EH (cell line): ENCODE measurements at regions not wholly inside any gene's neighbourhood (a gene's known extent, or its start where the extent isn't known, plus 50 kb on each side); places are given as distances from the start of the nearest gene placed in this dataset.
A peak's percentile ranks its signal among the peaks of the same experiment; 100 is the strongest.
"Not testable (repeated sequence)": the region's sequence is repeated elsewhere in the genome, so short reads cannot be mapped to it uniquely, and the experiment has no call there.

Experiments
- DNase-seq: peaks from one replicate; pipeline ENCODE4 v3.0.0-alpha.2; 2015; ENCODE audit warnings: low read depth

- DNase-seq, result peak; percentile 61
Measured at GRCh38 chr6:137309078-137309762, 90.0 kb upstream of the IFNGR1 start.

- no peak for DNase-seq
Measured at GRCh38 chr6:137307163-137307854, 88.1 kb upstream of the IFNGR1 start.

GRCh38 chr6:137305691-137306090 is 86.5 kb upstream of the IFNGR1 start:
- DNase-seq, result no peak

GRCh38 chr6:137304020-137304780 is 85.0 kb upstream of the IFNGR1 start:
- no peak for DNase-seq

GRCh38 chr6:137303441-137303840 is 84.3 kb upstream of the IFNGR1 start:
- no peak for DNase-seq

- DNase-seq, result no peak
Measured at GRCh38 chr6:137299681-137300080, 80.5 kb upstream of the IFNGR1 start.

GRCh38 chr6:137297887-137298286 is 78.7 kb upstream of the IFNGR1 start:
- DNase-seq, result peak; percentile 29

GRCh38 chr6:137292326-137292725 is 73.1 kb upstream of the IFNGR1 start:
- not testable (repeated sequence) for DNase-seq

GRCh38 chr6:137291441-137291840 is 72.3 kb upstream of the IFNGR1 start:
- DNase-seq, result peak; percentile 57

- DNase-seq, result no peak
Measured at GRCh38 chr6:137290601-137291261, 71.5 kb upstream of the IFNGR1 start.

GRCh38 chr6:137286916-137287315 is 67.7 kb upstream of the IFNGR1 start:
- DNase-seq, result no peak

- no peak for DNase-seq
Measured at GRCh38 chr6:137286368-137286767, 67.2 kb upstream of the IFNGR1 start.

- no peak for DNase-seq
Measured at GRCh38 chr6:137284811-137285110, 65.6 kb upstream of the IFNGR1 start.

- DNase-seq, result peak; percentile 48
Measured at GRCh38 chr6:137283940-137284810, 65.0 kb upstream of the IFNGR1 start.

- DNase-seq, result no peak
Measured at GRCh38 chr6:137283080-137283479, 63.9 kb upstream of the IFNGR1 start.

- DNase-seq, result no peak
Measured at GRCh38 chr6:137282254-137282653, 63.1 kb upstream of the IFNGR1 start.

GRCh38 chr6:137279279-137279678 is 60.1 kb upstream of the IFNGR1 start:
- DNase-seq, result not testable (repeated sequence)

- DNase-seq, result peak; percentile 94
Measured at GRCh38 chr6:137277971-137278637, 58.9 kb upstream of the IFNGR1 start.

- no peak for DNase-seq
Measured at GRCh38 chr6:137272403-137272802, 53.2 kb upstream of the IFNGR1 start.

- peak; percentile 62 for DNase-seq
Measured at GRCh38 chr6:137271245-137272183, 52.3 kb upstream of the IFNGR1 start.
